ENCODE measurements at regions not wholly inside any gene's neighbourhood (a gene's known extent, or its start where the extent isn't known, plus 50 kb on each side); places are given as distances from the start of the nearest gene placed in this dataset.

DNA sequence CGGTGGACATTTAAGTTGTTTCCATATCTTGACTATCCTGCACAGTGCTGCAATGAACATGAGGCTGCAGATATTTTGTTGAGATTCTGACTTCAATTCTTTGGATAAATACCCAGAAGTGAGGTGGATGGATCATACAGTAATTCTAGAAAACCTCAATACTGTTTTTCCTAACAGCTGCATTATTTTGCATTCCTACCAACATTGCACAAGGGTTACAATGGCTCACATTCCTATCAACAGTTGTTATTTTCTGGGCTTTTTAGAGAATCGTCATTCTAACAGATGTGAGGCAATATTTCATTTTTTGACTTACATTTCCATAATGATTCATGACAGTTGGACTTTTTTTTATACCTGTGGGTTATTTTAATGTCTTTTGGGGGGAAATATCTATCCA, 716.9 kb upstream of the ANO3 start:
- Histone ChIP-seq H3K4me3 (ENCODE audit: low read depth in 2 of 2, low read length in 2 of 2) (no peak overlapping the region), H3K4me1 (ENCODE audit: control insufficient read depth, insufficient read depth, low read length) (no peaks in the 10 kb centered on the region), H3K36me3 (ENCODE audit: control insufficient read depth, insufficient read depth, low read length) (no peaks in the 10 kb centered on the region), H3K27me3 (ENCODE audit: control insufficient read depth, insufficient read depth, low read length) (no peaks in the 10 kb centered on the region), H3K27ac (ENCODE audit: low read length) (no peak overlapping the region), H3K9me3 (ENCODE audit: control insufficient read depth, insufficient read depth, low read depth, low read length) (no peaks in the 10 kb centered on the region)
- TF ChIP-seq, protein P1, sequence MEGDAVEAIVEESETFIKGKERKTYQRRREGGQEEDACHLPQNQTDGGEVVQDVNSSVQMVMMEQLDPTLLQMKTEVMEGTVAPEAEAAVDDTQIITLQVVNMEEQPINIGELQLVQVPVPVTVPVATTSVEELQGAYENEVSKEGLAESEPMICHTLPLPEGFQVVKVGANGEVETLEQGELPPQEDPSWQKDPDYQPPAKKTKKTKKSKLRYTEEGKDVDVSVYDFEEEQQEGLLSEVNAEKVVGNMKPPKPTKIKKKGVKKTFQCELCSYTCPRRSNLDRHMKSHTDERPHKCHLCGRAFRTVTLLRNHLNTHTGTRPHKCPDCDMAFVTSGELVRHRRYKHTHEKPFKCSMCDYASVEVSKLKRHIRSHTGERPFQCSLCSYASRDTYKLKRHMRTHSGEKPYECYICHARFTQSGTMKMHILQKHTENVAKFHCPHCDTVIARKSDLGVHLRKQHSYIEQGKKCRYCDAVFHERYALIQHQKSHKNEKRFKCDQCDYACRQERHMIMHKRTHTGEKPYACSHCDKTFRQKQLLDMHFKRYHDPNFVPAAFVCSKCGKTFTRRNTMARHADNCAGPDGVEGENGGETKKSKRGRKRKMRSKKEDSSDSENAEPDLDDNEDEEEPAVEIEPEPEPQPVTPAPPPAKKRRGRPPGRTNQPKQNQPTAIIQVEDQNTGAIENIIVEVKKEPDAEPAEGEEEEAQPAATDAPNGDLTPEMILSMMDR (IDR thresholded peaks at IDR 0.05): no peak
- TF ChIP-seq POLR2AphosphoS5 (IDR thresholded peaks at IDR 0.05; ENCODE audit: low read depth, low read length) (no peak), TCF7L2 (IDR thresholded peaks at IDR 0.05; ENCODE audit: low read depth, low read length) (no peak), SIN3A (IDR thresholded peaks at IDR 0.05; ENCODE audit: borderline replicate concordance, insufficient read depth, low read depth, low read length) (no peak)
- TF ChIP-seq, protein P2, sequence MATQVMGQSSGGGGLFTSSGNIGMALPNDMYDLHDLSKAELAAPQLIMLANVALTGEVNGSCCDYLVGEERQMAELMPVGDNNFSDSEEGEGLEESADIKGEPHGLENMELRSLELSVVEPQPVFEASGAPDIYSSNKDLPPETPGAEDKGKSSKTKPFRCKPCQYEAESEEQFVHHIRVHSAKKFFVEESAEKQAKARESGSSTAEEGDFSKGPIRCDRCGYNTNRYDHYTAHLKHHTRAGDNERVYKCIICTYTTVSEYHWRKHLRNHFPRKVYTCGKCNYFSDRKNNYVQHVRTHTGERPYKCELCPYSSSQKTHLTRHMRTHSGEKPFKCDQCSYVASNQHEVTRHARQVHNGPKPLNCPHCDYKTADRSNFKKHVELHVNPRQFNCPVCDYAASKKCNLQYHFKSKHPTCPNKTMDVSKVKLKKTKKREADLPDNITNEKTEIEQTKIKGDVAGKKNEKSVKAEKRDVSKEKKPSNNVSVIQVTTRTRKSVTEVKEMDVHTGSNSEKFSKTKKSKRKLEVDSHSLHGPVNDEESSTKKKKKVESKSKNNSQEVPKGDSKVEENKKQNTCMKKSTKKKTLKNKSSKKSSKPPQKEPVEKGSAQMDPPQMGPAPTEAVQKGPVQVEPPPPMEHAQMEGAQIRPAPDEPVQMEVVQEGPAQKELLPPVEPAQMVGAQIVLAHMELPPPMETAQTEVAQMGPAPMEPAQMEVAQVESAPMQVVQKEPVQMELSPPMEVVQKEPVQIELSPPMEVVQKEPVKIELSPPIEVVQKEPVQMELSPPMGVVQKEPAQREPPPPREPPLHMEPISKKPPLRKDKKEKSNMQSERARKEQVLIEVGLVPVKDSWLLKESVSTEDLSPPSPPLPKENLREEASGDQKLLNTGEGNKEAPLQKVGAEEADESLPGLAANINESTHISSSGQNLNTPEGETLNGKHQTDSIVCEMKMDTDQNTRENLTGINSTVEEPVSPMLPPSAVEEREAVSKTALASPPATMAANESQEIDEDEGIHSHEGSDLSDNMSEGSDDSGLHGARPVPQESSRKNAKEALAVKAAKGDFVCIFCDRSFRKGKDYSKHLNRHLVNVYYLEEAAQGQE (IDR thresholded peaks at IDR 0.05; ENCODE audit: insufficient read depth in 1 of 2, low read depth in 2 of 2, low read length in 1 of 2): no peak
- ChIA-PET POLR2A (no interaction called here), CTCF (no interaction called here)
- BruUV-seq (replicated peaks): no TSS peak
- ATAC-seq: no peak
- intact Hi-C loops (cut with micrococcal nuclease; ENCODE audit: unreplicated experiment): no loop called here
- in situ Hi-C loops (cut with HindIII; ENCODE audit: low pct_unique_long_range_greater_than_20kb, low sequenced_read_pairs): no loop called here
- no peak for DNase-seq (ENCODE audit: low read depth, low spot score)

DNA sequence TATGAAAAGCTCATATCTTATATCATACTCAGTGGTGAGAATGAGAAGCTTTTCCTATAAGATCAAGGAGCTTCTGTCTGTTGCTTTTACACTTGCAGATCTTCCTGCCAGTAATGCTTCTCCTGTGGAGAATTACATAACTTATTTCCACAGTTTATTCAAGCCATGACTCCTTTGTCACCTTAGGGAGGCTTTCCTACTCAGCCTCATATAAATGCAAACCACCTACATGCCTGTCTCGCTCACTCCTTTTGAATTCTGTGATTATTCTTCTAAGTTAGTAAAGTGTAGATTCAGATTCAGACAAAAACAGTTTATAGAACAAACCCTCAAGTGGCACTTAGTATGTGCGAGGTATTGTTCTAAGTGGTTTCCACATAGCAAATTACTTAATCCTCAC, 716.1 kb upstream of the ANO3 start:
- ATAC-seq (no peak), DNase-seq (ENCODE audit: low read depth, low spot score) (no peak)
- Histone ChIP-seq H3K27me3 (ENCODE audit: control insufficient read depth, insufficient read depth, low read length) (no peaks in the 10 kb centered on the region), H3K36me3 (ENCODE audit: control insufficient read depth, insufficient read depth, low read length) (no peaks in the 10 kb centered on the region), H3K4me1 (ENCODE audit: control insufficient read depth, insufficient read depth, low read length) (no peaks in the 10 kb centered on the region), H3K4me3 (ENCODE audit: low read depth in 2 of 2, low read length in 2 of 2) (no peak overlapping the region), H3K9me3 (ENCODE audit: control insufficient read depth, insufficient read depth, low read depth, low read length) (no peaks in the 10 kb centered on the region), H3K27ac (ENCODE audit: low read length) (no peak overlapping the region)
- CTCF ChIA-PET: no interaction called here
- intact Hi-C loops (cut with micrococcal nuclease; ENCODE audit: unreplicated experiment) (no loop called here), in situ Hi-C loops (cut with HindIII; ENCODE audit: low pct_unique_long_range_greater_than_20kb, low sequenced_read_pairs) (no loop called here)
- POLR2A ChIA-PET: no interaction called here
- TF ChIP-seq SIN3A (IDR thresholded peaks at IDR 0.05; ENCODE audit: borderline replicate concordance, insufficient read depth, low read depth, low read length): no peak
- no peak for TF ChIP-seq TCF7L2 (IDR thresholded peaks at IDR 0.05; ENCODE audit: low read depth, low read length)
- TF ChIP-seq, protein P2 (IDR thresholded peaks at IDR 0.05; ENCODE audit: insufficient read depth in 1 of 2, low read depth in 2 of 2, low read length in 1 of 2): no peak
- no peak for TF ChIP-seq POLR2AphosphoS5 (IDR thresholded peaks at IDR 0.05; ENCODE audit: low read depth, low read length)
- TF ChIP-seq, protein P1 (IDR thresholded peaks at IDR 0.05): no peak
- BruUV-seq (replicated peaks): no TSS peak
